ENCODE measurements at regions not wholly inside any gene's neighbourhood (a gene's known extent, or its start where the extent isn't known, plus 50 kb on each side); places are given as distances from the start of the nearest gene placed in this dataset.
"Not testable (repeated sequence)": the region's sequence is repeated elsewhere in the genome, so short reads cannot be mapped to it uniquely, and the experiment has no call there.

GRCh38 chr13:34361560-34361959 lies 543.6 kb downstream of the RFC3 start:
- DNase-seq (ENCODE audit: low spot score), result no peak

- DNase-seq (ENCODE audit: low spot score), result no peak
These were observed 545.3 kb downstream of the RFC3 start for GRCh38 chr13:34363266-34363665.

GRCh38 chr13:34364633-34365032 lies 546.7 kb downstream of the RFC3 start:
- DNase-seq (ENCODE audit: low spot score), result no peak

GRCh38 chr13:34369931-34370330 lies 552.0 kb downstream of the RFC3 start:
- no peak for DNase-seq (ENCODE audit: low spot score)

- no peak for DNase-seq (ENCODE audit: low spot score)
These were observed 553.2 kb downstream of the RFC3 start for GRCh38 chr13:34371108-34371507.

GRCh38 chr13:34371645-34372395 lies 553.9 kb downstream of the RFC3 start:
- DNase-seq (ENCODE audit: low spot score), result no peak

- DNase-seq (ENCODE audit: low spot score), result no peak
These were observed 554.6 kb downstream of the RFC3 start for GRCh38 chr13:34372581-34372980.

- DNase-seq (ENCODE audit: low spot score), result no peak
These were observed 558.5 kb downstream of the RFC3 start for GRCh38 chr13:34376483-34376882.

GRCh38 chr13:34381228-34381627 lies 560.8 kb upstream of the NBEA start:
- DNase-seq (ENCODE audit: low spot score), result no peak

- DNase-seq (ENCODE audit: low spot score), result no peak
These were observed 558.3 kb upstream of the NBEA start for GRCh38 chr13:34383728-34384127.

GRCh38 chr13:34386229-34386628 lies 555.8 kb upstream of the NBEA start:
- not testable (repeated sequence) for DNase-seq (ENCODE audit: low spot score)

- no peak for DNase-seq (ENCODE audit: low spot score)
These were observed 551.0 kb upstream of the NBEA start for GRCh38 chr13:34391076-34391475.

- DNase-seq (ENCODE audit: low spot score), result no peak
These were observed 540.4 kb upstream of the NBEA start for GRCh38 chr13:34401696-34402095.

GRCh38 chr13:34405410-34406181 lies 536.5 kb upstream of the NBEA start:
- DNase-seq (ENCODE audit: low spot score), result no peak

- DNase-seq (ENCODE audit: low spot score), result no peak
These were observed 533.4 kb upstream of the NBEA start for GRCh38 chr13:34408640-34409039.

GRCh38 chr13:34409496-34410182 lies 532.4 kb upstream of the NBEA start:
- DNase-seq (ENCODE audit: low spot score), result no peak

- DNase-seq (ENCODE audit: low spot score), result no peak
These were observed 531.4 kb upstream of the NBEA start for GRCh38 chr13:34410678-34411077.

GRCh38 chr13:34411177-34411576 lies 530.9 kb upstream of the NBEA start:
- DNase-seq (ENCODE audit: low spot score), result no peak

GRCh38 chr13:34411894-34412293 lies 530.2 kb upstream of the NBEA start:
- no peak for DNase-seq (ENCODE audit: low spot score)

GRCh38 chr13:34412295-34412694 lies 529.8 kb upstream of the NBEA start:
- no peak for DNase-seq (ENCODE audit: low spot score)

- no peak for DNase-seq (ENCODE audit: low spot score)
These were observed 529.2 kb upstream of the NBEA start for GRCh38 chr13:34412817-34413375.

GRCh38 chr13:34413538-34414210 lies 528.4 kb upstream of the NBEA start:
- no peak for DNase-seq (ENCODE audit: low spot score)
